GM12875 (cell line): ENCODE measurements at regions not wholly inside any gene's neighbourhood (a gene's known extent, or its start where the extent isn't known, plus 50 kb on each side); places are given as distances from the start of the nearest gene placed in this dataset.

Experiments
- H3K4me3 ChIP-seq: one replicate; pipeline ENCODE4 v1.5.1; 2011; ENCODE audit warnings: low read depth, low read length, control low read depth
- CTCF ChIP-seq: IDR thresholded peaks from 2 replicates; pipeline ENCODE4 v1.5.1; 2011; ENCODE audit warnings: low read depth, mild to moderate bottlenecking, control low read depth, inconsistent platforms, low read length, moderate library complexity, borderline replicate concordance; ENCODE audit not compliant: insufficient read depth

GRCh38 chr10:4013651-4014121 lies 228.7 kb upstream of the KLF6 start:
- H3K4me3 ChIP-seq = no peak overlapping the region
- no peak for TF ChIP-seq CTCF

DNA sequence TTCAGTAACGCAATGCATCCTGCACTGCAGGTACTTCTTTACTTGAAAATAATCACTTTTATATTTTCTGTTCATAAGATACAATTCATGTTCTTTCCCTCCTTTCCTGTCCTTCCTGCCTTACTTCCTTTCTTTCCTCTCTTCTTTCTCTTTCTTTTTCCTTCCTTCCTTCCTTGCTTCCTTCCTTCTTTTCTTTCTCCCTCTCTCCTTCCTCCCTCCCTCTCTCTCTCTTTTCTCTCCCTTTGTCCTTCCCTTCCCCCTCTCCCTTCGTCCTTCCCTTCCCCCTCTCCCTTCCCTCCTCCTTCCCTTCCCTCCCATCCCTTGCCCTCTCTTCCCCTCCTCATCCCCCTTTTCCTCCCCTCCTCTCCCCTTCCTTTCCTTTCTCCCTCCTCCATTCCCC lies 227.8 kb upstream of the KLF6 start:
- no peak overlapping the region for H3K4me3 ChIP-seq
- TF ChIP-seq CTCF = no peak

DNA sequence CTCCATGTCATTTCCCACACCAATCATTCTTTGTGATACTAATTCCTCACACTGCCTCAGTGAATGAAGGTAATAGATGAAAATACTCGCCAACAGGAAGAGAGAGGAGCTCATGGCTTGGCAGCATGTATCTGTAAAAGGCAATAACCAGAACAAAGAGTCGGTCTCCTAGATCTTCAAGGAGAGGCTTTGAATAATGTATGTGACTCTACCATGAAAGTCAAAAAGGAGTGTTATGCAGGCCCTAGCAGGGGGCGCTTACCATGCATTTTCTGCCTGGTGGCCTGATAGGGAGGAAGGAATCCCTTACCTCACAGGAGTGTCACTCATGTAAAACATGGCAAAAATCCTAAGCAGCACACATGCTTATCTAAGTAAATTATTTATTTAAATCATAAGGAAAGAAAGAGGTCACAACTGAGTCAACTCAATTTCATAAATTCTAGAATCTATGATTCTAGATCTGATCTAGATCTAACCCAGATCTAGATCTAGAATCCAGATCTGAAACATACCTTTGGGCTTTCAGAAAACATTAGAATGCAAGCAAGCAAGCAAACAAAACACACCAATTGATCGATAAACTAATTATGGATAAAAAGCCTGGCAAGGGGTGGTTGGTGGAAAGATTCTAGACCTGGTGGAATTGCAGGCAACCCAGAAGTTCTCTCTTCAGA lies 226.3 kb upstream of the KLF6 start:
- TF ChIP-seq CTCF = no peak

DNA sequence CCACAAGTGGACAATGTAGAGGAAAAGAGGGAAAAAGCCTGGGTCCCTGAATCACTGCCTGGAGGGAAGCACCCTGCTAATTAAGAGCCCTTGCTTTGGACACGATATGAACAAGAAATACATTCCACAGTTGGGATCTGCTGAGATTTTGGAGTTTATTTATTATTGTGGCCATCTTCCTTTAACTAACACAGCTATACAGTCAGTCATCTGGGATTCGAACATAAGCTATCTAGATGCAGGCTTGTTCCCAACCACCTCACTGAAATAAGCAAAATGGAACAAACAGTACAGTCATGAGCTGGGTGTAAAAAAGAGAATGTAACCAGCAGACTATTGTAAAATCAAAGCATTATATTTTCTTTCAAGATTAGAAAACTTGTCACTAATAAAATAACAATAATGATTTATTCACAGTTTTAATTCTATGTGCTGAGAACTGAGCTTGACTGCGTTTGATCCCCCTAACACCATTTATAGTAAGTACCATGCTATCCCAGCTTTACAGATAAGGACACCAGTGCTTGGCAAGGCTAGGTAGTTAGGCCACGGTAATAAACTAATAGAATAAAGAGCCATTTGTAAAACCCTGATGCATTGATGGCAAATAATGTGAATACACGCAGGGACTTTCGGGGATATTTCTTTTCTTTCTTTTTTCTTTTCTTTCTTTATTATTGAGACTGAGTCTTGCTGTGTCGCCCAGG lies 223.8 kb upstream of the KLF6 start:
- TF ChIP-seq CTCF = no peak

More for the DNA sequence above, 226.3 kb upstream of the KLF6 start:
- no peak overlapping the region for H3K4me3 ChIP-seq

GRCh38 chr10:4007771-4008170 lies 222.8 kb upstream of the KLF6 start:
- H3K4me3 ChIP-seq = no peak overlapping the region
- no peak for TF ChIP-seq CTCF

More for the DNA sequence above, 223.8 kb upstream of the KLF6 start:
- no peak overlapping the region for H3K4me3 ChIP-seq

DNA sequence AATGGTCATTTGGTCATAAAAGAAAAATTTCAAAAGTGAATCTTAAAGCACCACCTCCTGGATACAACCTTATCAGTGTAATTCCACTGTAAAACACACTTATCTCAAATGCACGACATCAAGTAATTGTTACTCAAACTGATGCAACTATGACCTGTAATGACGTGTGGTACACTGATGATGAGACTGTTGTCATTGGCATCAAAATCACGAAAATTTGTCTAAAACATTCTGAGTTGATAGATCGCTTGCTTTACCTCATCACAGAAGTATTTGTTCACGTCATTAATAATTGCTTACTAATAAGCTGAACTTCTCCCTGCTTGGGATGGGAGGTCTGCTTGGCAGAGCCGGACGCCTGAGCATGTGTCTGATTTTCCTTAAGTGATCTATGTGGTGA lies 221.8 kb upstream of the KLF6 start:
- no peak for TF ChIP-seq CTCF

DNA sequence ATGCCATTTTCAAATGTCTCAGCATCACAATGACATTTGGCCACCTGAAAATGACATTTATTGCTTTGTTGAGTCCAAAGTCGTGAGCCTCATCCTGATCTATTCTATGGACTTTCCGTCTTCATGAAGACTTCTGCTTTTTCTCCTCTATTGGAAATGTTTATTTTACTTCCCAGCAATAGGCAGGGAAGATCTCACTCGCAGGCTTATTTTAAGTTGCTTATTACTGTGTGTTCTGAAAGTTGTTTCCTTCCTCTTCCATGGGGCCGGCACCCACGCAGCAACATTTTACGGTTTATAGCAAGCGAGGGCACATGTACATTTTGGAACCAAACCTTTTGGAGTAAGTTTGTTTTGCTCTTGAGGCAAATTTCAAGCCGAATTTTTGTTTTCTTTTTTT lies 221.0 kb upstream of the KLF6 start:
- no peak for TF ChIP-seq CTCF

More for the DNA sequence above, 221.8 kb upstream of the KLF6 start:
- H3K4me3 ChIP-seq = no peak overlapping the region

More for the DNA sequence above, 221.0 kb upstream of the KLF6 start:
- no peak overlapping the region for H3K4me3 ChIP-seq
